ENCODE measurements at regions not wholly inside any gene's neighbourhood (a gene's known extent, or its start where the extent isn't known, plus 50 kb on each side); places are given as distances from the start of the nearest gene placed in this dataset.
"Not testable (repeated sequence)": the region's sequence is repeated elsewhere in the genome, so short reads cannot be mapped to it uniquely, and the experiment has no call there.

- no peak for DNase-seq
Measured at GRCh38 chr10:64037071-64037661, 516.0 kb downstream of the REEP3 start.

DNA sequence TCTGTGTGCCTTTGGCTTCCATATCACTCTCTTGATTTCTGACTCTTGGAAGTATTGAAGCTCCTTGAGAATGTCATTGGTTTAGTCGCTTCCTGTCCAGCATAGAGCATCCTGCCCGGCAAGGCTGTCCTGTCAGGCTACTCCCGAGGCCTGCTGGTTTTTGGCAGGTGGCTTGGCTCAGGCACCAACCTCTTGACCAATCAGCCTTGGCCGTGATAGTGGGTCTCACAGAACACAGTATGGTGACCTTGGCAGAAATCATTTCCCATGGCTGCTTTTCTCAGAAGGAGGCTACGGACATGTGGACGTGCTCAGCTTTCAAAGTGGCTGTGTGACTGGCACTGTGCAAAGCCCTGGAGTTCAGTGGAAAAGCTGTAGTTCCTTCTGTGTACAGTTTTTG is 516.9 kb downstream of the REEP3 start:
- DNase-seq, result no peak

DNA sequence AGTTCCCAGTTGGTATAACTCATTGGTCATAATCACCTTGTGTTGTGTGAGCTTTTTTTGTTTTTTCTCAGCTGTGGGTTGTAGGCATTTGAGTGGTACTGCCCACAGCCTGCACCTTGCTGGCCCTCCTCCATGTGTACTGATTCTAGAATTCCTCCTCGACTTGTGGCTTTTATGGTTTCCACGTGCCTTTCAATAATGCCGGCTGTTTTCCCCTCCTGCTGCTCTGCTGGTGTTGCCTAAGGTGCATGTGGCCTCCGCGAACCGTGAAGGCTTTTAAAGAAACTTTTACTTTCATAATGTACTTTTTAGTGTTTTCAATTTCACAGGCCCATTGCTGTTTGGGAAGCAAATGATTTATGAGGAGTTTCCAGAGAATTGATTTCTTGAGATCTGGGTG is 518.0 kb downstream of the REEP3 start:
- DNase-seq, result no peak

GRCh38 chr10:64040781-64041180 is 519.6 kb downstream of the REEP3 start:
- no peak for DNase-seq

GRCh38 chr10:64041185-64041988 is 520.2 kb downstream of the REEP3 start:
- DNase-seq, result peak; percentile 81

- DNase-seq, result no peak
Measured at GRCh38 chr10:64041989-64042490, 520.8 kb downstream of the REEP3 start.

DNA sequence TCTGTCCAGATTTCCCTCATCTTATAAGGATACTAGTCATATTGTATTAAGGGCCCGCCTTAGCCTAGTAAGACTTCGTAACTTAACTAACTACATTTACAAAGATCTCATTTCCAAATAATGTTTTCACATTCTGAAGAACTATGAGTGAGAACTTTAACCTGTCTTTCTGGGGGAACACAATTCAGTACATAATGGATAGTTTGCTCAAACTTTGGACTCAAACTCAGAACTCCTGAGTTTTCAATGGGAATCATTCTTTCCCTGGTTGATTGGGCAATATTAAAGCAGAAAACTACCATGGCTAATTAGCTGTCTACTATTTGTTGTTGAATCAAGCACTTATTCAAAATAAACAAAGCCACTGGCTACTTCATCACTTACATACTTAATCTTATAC is 522.9 kb downstream of the REEP3 start:
- DNase-seq, result no peak

GRCh38 chr10:64044957-64045632 is 523.9 kb downstream of the REEP3 start:
- DNase-seq, result not testable (repeated sequence)

DNA sequence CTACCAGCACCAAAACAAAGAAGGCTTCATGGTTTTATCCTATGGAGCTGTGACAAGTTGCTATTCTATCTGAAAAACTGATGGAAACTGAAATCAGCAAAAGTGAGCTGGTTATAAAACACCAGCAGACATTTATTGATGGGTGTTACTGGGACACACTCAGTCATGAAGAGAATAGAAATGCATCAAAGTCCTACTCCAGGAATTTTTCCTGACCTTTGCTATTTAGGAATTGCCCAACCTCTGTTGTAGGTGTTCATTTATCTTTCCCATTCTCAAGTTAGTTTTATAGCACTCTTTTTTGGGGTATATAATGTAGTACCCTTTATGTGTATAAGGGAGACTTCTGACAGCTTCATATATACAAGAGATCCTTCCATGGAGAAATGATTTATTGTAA is 533.2 kb downstream of the REEP3 start:
- DNase-seq, result no peak

GRCh38 chr10:64059884-64060283 is 538.7 kb downstream of the REEP3 start:
- no peak for DNase-seq

GRCh38 chr10:64060389-64060788 is 539.2 kb downstream of the REEP3 start:
- DNase-seq, result no peak

GRCh38 chr10:64062793-64063192 is 541.6 kb downstream of the REEP3 start:
- DNase-seq, result no peak

- no peak for DNase-seq
Measured at GRCh38 chr10:64067009-64067606, 545.9 kb downstream of the REEP3 start.

DNA sequence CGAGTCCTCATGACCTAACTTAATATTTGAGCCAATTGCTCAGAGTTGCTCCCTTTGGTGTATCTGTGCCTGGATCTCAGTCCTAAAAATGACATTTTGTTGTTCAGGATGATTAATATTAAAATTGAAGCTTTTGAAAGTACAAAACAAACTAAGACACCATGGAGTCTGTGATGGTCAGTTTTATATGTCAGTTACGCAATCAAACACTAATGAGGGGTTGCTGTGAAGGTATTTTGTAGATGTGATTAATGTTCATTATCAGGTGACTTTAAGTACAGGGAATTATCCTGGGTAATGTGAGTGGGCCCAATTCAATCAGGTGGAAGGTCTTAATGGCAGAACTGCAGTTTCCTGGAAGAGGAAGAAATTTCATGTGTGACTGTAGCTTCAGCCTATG is 546.7 kb downstream of the REEP3 start:
- no peak for DNase-seq

DNA sequence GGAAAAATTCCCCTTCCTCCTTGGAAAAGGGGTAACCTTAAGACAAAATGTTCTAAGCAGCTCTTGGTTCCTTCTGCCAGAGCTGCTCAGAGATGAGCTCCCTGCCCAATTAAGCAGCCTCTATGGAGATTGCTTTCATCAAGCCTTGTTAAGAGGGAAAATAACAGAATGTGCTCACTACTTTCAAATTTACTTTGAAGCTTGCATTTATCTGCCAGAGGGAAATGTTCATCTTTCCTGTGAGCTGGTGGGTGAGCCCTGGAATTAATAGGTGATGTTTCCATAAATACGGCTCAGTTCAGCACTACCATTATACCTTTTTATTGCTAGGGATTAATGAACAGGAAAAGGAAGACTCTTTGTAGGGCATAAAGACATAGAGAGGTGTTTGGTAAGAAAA is 549.0 kb downstream of the REEP3 start:
- no peak for DNase-seq

DNA sequence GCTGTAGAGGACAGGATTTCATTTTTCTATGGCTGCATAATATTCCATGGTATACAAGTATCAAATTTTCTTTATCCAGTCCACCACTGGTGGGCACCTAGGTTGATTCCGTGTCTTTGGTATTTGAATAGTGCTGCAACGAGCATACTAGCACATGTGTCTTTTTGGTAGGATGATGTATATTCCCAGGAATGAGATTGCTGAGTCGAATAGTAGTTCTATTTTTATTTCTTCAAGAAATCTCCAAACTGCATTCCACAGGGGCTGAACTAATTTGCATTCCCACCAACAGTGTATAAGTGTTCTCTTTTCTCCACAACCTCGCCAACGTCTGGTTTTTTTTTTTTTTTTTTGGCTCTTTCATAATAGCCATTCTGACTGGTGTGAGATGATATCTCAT is 550.0 kb downstream of the REEP3 start:
- no peak for DNase-seq

DNA sequence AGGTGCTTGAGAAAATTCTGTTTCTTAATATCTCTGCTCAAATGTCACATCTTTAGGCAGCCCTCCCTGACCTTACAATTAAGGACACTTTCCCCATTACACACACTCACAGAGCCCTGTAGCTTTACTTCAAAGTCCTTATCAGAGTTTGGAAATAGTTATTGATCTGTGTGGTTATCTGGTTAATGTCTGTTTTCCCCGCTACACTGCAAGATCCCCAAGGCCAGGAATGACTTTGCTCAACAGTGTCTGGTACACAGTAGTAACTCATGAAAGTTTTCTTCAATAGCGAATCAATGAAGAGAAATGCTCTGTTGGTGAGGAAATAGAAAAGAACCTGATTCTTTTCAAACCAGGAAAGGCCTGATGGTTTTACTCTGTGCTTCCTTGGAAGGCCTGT is 554.4 kb downstream of the REEP3 start:
- no peak for DNase-seq

GRCh38 chr10:64076322-64076940 is 555.2 kb downstream of the REEP3 start:
- DNase-seq, result no peak

DNA sequence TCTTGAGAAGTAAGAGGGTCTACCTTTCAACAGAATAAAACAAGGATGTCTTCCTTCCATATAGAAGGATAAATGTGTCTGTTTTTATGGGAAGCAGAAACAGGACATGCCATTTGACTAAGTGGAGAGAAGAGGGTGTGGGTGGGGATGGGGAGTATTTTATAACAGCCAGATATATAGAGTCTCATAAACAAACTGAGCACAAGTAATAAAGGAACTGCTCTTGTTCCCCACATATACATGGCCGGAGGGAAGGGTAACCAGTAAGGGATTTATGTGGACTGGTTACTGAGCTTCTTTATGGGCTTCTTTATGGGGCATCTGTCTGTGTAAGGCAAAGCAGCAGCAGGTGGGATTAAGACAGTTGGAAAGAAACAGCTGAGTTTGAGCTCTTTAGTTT is 558.1 kb downstream of the REEP3 start:
- DNase-seq, result no peak

DNA sequence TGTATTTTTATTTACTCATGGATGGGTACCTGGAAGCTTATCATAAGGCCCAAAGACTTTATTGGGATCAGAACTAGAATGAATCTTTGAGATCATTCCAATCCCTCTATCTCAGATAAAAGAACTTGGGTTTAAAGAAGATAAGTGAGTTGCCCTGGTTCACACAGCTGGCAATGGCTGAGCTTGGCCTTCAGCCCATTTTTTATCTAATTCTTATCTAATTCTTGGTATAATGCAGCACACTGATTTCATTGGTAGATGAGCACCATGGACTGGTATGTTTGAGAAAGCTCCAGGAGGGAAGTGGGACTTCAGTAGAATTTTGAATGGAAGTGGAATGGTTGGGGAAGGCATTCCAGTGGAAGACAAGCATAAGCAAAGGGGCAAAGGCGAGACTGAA is 558.9 kb downstream of the REEP3 start:
- DNase-seq, result no peak

DNA sequence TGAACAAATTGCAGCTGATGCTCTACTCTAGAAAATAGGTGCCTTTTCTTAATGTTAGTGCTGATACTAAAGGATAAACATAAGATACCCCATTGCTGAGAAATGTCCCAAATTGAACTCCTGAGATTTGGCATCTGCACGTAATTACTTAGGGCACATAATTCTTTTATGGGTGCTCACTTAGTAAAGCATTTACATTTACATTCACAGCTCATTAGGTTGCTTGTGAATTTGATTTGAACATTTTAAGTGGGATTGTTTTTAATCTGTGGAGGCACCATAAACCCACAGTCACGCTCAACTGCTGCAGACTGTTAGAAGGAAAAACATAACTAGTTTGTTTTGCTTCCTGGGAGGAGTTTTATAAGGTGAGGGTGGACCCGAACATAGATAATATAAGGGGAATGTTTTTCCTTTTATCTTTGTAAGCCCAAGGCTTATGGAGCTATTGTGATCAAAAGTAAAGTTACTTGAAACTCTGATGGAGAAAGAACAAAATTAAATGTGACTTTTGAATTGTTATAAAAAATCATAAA is 560.8 kb downstream of the REEP3 start:
- no peak for DNase-seq

GRCh38 chr10:64086083-64086767 is 565.0 kb downstream of the REEP3 start:
- no peak for DNase-seq

Measured in CD4-positive, alpha-beta T cell treated with Interleukin-4 for 4 hours (primary cell).